Ecto neural progenitor cell (in vitro differentiated cells): ENCODE measurements at regions not wholly inside any gene's neighbourhood (a gene's known extent, or its start where the extent isn't known, plus 50 kb on each side); places are given as distances from the start of the nearest gene placed in this dataset.

Experiments
- DNase-seq: peaks from one replicate; pipeline ENCODE4 v3.0.0-alpha.2; 2018; ENCODE audit warnings: low spot score

- DNase-seq: no peak
These were observed 1094.9 kb downstream of the MAT2B start for GRCh38 chr5:164600274-164600673.

DNA sequence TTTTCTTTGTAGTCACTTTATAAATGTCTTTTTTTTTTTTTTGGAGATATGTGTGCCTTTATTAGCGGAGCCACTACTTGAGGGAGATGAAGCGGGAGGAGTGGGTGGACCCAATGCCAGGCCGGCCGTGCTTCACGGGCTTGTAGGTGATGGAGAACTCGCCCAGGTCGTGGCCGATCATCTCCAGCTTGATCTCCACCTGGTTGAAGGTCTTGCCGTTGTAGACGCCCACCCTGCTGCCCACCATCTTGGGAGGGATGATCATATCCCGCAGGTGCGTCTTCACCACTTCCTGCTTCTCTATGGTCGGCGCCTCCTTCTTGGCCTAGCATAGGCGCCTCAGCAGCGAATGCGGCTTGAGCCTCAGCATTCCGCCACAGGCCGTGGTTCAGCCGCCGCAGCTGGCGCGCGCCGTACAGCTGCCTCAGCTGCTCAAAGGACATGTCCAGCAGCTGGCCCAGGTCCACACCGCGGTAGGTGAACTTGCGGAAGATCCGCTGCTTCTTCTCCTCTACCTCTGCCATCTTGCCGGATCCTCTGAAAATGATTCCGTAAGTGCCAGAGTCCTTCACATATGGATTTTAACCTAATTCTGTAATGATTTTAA is 1095.6 kb downstream of the MAT2B start:
- no peak for DNase-seq

GRCh38 chr5:164608507-164608906 is 1103.1 kb downstream of the MAT2B start:
- DNase-seq: no peak

DNA sequence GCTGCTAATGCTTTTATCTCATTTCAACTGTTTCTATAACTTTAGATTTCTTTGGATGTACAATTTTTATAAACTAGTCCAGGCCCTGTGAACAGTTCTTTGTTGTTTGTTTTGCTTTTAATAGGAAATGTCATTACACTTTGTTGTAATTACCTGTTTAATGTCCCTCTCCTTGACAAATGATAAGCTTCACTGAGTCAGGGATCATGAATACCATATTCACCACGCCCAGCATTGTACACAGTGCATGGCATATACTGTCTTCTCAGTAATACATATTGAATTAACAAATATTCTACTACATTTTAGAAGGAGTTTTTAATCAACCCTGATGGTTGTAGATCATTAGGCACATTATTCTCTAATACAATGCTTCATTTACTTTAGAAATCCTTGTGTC is 1105.0 kb downstream of the MAT2B start:
- DNase-seq: no peak

DNA sequence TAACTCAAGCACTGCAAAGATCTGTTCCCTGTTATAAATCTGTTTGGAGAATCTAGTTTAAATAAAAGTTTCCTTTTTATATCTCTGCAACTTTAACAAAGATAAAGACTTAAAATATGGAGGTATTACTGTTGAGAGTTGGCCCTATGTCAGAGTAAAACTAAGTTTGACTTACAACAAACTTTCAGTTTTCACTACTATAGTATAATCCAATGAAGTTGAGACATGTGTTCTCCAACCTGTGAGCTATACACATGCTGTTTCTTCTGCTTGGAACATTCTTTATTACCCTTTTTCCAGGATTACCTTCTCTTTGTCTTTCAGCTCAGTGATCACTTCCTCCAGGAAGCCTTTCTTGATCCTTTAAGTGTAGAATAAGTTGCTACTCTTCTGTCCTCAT is 1109.3 kb downstream of the MAT2B start:
- no peak for DNase-seq

GRCh38 chr5:164617290-164617689 is 1111.9 kb downstream of the MAT2B start:
- DNase-seq: no peak

- no peak for DNase-seq
These were observed 1121.6 kb downstream of the MAT2B start for GRCh38 chr5:164627021-164627420.

GRCh38 chr5:164636456-164636855 is 1131.0 kb downstream of the MAT2B start:
- DNase-seq: no peak

DNA sequence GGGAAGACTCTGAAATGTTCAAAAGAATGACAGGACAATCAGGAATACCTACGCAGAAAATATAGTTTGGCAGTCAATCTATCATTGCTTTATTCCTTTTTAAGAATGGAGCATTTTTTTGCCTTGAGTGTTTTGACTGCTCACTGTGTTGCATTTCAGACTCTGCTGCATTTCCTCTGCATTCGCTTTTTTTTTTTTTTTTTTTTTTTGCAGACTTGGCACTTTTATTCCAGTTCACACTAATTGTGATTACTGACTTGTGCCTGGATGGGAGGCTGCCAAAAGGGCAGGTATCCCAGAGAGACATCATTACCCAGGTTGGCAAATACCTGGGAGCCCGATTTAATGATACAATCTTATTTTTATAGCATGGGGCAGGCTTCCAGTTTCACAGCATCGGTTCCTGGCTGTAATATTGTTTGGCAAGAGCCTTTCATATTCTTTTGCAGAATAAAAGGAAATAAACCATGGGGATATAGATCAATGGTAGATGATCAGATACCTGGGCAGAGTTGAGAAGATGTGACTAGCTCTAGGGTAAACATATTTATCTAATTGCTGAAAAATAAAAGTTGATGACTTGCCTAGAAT is 1132.6 kb downstream of the MAT2B start:
- DNase-seq: no peak

GRCh38 chr5:164649266-164649665 is 1143.8 kb downstream of the MAT2B start:
- DNase-seq: no peak

GRCh38 chr5:164650427-164650826 is 1145.0 kb downstream of the MAT2B start:
- DNase-seq: no peak

DNA sequence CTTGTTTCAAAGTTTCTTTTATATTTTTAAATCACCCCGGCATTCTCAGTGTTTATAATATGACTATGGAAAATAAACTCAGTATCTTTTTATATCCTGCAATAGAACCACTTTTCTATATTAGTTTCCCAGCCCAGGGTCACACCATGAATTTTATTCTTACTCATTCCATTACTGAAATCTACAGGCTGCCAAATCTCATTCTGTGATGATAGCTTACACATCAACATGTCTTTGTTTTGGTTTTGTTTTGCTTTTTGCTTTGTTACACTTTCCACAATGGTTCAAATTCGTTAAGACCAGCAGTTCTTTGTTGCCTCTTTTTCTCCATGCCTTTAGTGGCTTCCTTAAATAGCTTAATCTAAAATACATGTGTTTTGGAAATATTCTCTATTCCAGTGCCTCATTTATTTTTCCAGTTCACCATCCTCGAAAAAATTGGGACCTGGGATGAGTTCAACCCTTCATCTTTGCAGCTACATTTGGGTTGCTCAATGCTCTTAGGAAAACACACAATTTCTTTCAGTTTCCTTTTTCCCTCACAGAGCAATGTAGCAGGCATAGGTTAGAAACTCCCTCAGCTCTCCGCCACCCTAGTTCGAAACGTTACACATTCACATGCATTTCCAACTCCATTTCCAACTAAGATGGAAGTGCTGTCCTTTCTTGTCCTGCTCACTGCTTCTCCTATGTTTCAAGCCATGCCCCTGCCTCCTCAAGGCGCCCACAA is 1146.3 kb downstream of the MAT2B start:
- DNase-seq: no peak

DNA sequence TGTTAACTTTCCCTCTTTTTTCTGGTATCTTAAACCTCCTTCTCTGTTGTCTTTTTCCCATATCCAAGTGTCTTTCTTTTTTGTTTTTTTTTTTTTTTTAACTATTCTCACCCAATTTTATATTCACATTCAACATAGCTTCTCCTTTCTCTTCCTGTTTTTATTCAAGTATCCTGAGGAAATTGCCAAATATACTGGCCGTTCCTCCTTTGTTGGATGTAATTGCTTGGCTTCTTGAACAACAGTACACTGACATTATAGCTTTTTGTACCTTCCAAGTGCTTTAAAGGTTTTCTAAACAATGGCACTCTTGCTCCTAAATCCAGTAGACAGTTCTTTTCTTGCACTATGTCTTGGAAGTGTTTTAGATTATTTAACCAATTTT is 1146.8 kb downstream of the MAT2B start:
- no peak for DNase-seq

DNA sequence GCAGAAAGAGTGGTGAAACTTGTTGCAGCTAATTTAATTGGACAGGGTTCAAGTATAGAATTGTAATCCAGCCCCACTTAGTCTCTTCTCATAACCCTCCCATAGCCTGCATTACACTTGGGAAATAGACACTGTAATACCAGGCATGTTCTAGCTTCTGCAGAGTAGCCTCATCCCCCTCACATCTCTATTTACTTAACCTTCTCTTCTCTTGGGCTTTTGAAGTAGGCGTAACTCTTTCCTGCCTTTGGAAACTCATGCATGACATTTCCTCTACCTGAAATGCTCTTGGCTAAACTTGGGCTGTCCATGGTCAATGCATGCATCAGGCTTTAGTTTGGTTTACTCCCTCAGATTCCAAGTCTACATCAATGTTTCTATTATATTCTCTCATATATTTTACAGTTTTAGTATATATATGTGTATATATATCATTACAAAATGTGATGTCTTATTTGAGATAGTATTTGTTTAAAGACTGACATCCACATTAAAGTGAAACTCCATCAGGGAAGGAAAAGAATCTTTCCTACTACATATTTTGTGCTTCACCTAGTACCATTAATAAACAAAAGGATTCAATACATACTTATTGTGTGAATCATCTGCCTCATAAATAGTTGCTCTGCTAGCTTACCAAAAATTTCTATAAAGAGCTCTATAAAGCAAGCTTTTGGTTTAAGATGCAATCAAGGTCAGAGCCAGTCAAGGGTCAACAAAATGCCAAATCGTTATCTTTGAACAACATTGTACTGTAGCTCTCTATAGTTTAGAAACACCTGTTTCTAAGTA is 1158.0 kb downstream of the MAT2B start:
- DNase-seq: no peak

- DNase-seq: no peak
These were observed 1166.2 kb downstream of the MAT2B start for GRCh38 chr5:164671640-164672039.

DNA sequence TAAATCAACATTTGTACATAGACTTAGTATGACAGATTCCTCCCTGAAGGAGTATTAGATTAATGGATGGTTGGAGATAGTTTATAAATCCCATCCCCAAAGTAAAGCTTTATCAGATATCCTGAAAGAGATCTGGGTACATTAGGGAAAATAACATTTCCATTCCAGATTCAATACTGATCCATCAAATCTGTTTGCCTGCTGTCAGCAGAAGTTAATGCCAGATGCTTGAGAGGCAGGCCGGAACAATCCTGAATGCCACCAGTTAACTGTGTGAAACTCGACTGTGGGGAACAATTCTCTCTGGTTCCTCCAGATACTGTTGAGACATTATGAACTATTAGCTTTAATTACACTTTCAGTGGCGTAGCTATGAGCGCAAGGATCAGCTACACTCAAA is 1166.8 kb downstream of the MAT2B start:
- DNase-seq: no peak

DNA sequence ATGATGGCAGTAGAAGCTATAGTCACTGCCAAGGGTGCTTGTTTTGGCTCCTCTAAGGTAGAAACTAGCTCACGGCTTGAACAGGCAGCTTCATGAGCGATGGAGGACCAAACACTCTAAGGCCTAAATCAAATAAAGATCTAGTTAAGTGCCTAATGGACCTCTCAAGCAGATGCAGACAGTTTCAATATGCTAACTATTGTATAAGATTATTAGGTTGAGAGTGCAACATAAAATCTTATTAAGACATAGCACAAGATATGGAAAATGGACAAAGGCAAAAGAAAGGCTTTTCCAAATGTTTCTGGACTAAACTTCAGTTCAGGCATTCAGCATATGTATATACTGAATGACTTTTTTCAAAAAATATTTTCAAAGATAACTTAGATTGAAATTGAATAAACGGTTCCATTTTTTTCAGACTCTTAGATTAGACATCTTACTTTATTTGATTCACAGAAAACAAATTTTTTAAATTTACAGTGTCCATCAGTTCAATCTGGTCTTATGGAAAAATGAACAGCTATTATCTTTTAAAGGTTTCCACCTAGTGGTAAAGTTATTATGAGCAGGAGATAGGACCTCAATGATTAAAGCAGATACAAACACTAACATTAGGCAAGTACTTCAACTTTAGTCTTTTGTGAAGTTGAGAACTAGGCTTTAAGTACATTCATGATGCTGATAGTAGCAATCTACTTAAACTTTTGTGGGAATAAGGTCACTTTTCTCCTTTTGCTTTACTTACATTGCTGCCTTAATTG is 1167.7 kb downstream of the MAT2B start:
- DNase-seq: no peak

DNA sequence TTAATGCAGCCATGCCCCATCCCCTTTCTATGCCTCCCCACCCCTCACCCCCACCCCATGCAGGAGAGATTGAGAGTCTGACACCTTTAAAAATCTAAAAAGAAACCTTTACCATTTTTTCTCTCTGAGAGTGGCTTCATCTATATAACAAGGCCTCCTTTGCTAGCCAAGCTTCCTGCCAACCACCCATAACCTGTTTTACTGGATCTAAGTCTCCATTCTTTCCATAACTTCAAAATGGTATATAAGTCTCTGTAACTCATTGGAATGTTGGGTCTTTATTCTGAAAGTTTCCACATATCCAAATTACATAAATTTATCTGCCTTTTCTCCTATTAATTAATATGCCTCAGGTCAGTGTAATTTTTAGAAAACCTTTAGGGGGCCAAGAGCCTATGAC is 1174.0 kb downstream of the MAT2B start:
- DNase-seq: no peak

- no peak for DNase-seq
These were observed 1174.8 kb downstream of the MAT2B start for GRCh38 chr5:164680216-164680615.

- no peak for DNase-seq
These were observed 1175.5 kb downstream of the MAT2B start for GRCh38 chr5:164680812-164681520.

DNA sequence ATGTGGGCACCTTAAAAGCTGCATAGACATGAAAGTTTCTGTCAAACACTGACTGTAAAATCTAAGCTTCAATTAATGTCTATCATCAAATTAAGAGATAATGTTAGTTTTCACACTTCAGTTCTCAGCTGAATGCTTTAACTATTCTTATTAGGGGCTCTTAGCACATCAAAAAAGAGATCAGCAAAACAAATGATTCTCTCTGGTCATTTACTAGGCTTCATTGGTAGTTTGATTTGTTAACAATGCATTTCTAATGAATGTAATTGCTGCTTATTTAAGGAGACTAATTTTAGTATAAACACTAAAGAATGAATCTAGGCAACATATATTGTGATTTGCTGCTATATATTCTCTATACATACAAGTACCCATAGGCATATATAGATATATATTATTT is 1182.0 kb downstream of the MAT2B start:
- DNase-seq: no peak
